ENCODE measurements at regions not wholly inside any gene's neighbourhood (a gene's known extent, or its start where the extent isn't known, plus 50 kb on each side); places are given as distances from the start of the nearest gene placed in this dataset.

- Histone ChIP-seq H3K9me3 (no peaks in the 10 kb centered on the region), H3K4me3 (no peak overlapping the region), H3K27me3 (no peaks in the 10 kb centered on the region), H3K27ac (no peak overlapping the region), H3K36me3 (no peaks in the 10 kb centered on the region), H3K4me1 (no peaks in the 10 kb centered on the region)
- TF ChIP-seq CTCF (IDR thresholded peaks at IDR 0.05) (no peak), POLR2A (IDR thresholded peaks at IDR 0.05) (no peak)
- no peak for DNase-seq
- intact Hi-C loops (cut with DNase I; ENCODE audit: low total_unique reads): no loop called here
Observed at GRCh38 chr18:28781616-28782362, 604.9 kb upstream of the CDH2 start.

GRCh38 chr18:28778706-28779105 is 601.8 kb upstream of the CDH2 start:
- Histone ChIP-seq H3K4me1 (no peaks in the 10 kb centered on the region), H3K27me3 (no peaks in the 10 kb centered on the region), H3K4me3 (no peak overlapping the region), H3K27ac (no peak overlapping the region), H3K9me3 (no peaks in the 10 kb centered on the region), H3K36me3 (no peaks in the 10 kb centered on the region)
- DNase-seq: no peak
- TF ChIP-seq POLR2A (IDR thresholded peaks at IDR 0.05) (no peak), CTCF (IDR thresholded peaks at IDR 0.05) (no peak)
- intact Hi-C loops (cut with DNase I; ENCODE audit: low total_unique reads): no loop called here

GRCh38 chr18:28777756-28778155 is 600.8 kb upstream of the CDH2 start:
- intact Hi-C loops (cut with DNase I; ENCODE audit: low total_unique reads): no loop called here
- no peak for DNase-seq
- H3K27ac ChIP-seq: no peak overlapping the region
- no peaks in the 10 kb centered on the region for H3K27me3 ChIP-seq
- TF ChIP-seq POLR2A (IDR thresholded peaks at IDR 0.05): no peak
- TF ChIP-seq CTCF (IDR thresholded peaks at IDR 0.05): no peak
- no peaks in the 10 kb centered on the region for H3K9me3 ChIP-seq
- no peaks in the 10 kb centered on the region for H3K4me1 ChIP-seq
- H3K36me3 ChIP-seq: no peaks in the 10 kb centered on the region
- no peak overlapping the region for H3K4me3 ChIP-seq

- Histone ChIP-seq H3K36me3 (no peaks in the 10 kb centered on the region), H3K9me3 (no peaks in the 10 kb centered on the region), H3K27ac (no peak overlapping the region), H3K4me3 (no peak overlapping the region), H3K4me1 (no peaks in the 10 kb centered on the region), H3K27me3 (no peaks in the 10 kb centered on the region)
- TF ChIP-seq POLR2A (IDR thresholded peaks at IDR 0.05) (no peak), CTCF (IDR thresholded peaks at IDR 0.05) (no peak)
- no peak for DNase-seq
- intact Hi-C loops (cut with DNase I; ENCODE audit: low total_unique reads): no loop called here
Observed at GRCh38 chr18:28771849-28772248, 594.9 kb upstream of the CDH2 start.

GRCh38 chr18:28768791-28769768 is 592.1 kb upstream of the CDH2 start:
- TF ChIP-seq POLR2A (IDR thresholded peaks at IDR 0.05) (no peak), CTCF (IDR thresholded peaks at IDR 0.05) (no peak)
- Histone ChIP-seq H3K36me3 (no peaks in the 10 kb centered on the region), H3K27me3 (no peaks in the 10 kb centered on the region), H3K4me3 (no peak overlapping the region), H3K27ac (no peak overlapping the region), H3K9me3 (no peaks in the 10 kb centered on the region), H3K4me1 (no peaks in the 10 kb centered on the region)
- no peak for DNase-seq
- intact Hi-C loops (cut with DNase I; ENCODE audit: low total_unique reads): no loop called here

Measured in uterus (tissue), 3 donors.